H9 (cell line): ENCODE measurements at regions not wholly inside any gene's neighbourhood (a gene's known extent, or its start where the extent isn't known, plus 50 kb on each side); places are given as distances from the start of the nearest gene placed in this dataset.

Source experiments
- DNase-seq: peaks from one replicate; pipeline ENCODE4 v3.0.0-alpha.2; 2017
- H2AFZ ChIP-seq: one replicate; pipeline ENCODE4 v1.6.1; 2013; ENCODE audit warnings: mild to moderate bottlenecking, low read length, control low read depth, moderate library complexity
- H2AK5ac ChIP-seq: 2 replicates; pipeline ENCODE4 v1.6.1; 2013; ENCODE audit warnings: low read length, control low read depth, mixed read lengths; ENCODE audit not compliant: insufficient read length
- H2BK120ac ChIP-seq: one replicate; pipeline ENCODE4 v1.6.1; 2013; ENCODE audit warnings: low read depth, mild to moderate bottlenecking, low read length, control low read depth, inconsistent platforms; ENCODE audit not compliant: poor library complexity, severe bottlenecking
- H2BK12ac ChIP-seq: 2 replicates; pipeline ENCODE4 v1.6.1; 2013; ENCODE audit warnings: low read length, control low read depth, mixed read lengths, low read depth; ENCODE audit not compliant: insufficient read length
- H2BK15ac ChIP-seq: 2 replicates; pipeline ENCODE4 v1.6.1; 2013; ENCODE audit warnings: low read depth, low read length, control low read depth
- H2BK20ac ChIP-seq: one replicate; pipeline ENCODE4 v1.6.1; 2013; ENCODE audit warnings: low read depth, mild to moderate bottlenecking, low read length, control low read depth, inconsistent platforms; ENCODE audit not compliant: poor library complexity, severe bottlenecking
- H2BK5ac ChIP-seq: 2 replicates; pipeline ENCODE4 v1.6.1; 2013; ENCODE audit warnings: low read length, control low read depth, mixed read lengths; ENCODE audit not compliant: insufficient read length
- H3K14ac ChIP-seq: 2 replicates; pipeline ENCODE4 v1.6.1; 2013; ENCODE audit warnings: low read length, control low read depth; ENCODE audit not compliant: insufficient read depth
- H3K18ac ChIP-seq: 2 replicates; pipeline ENCODE4 v1.6.1; 2013; ENCODE audit warnings: low read depth, mild to moderate bottlenecking, mixed read lengths, low read length, control low read depth; ENCODE audit not compliant: insufficient read length
- H3K23ac ChIP-seq: 2 replicates; pipeline ENCODE4 v1.6.1; 2013; ENCODE audit warnings: low read length, control low read depth, mixed read lengths, low read depth; ENCODE audit not compliant: insufficient read length
- H3K23me2 ChIP-seq: 2 replicates; pipeline ENCODE4 v1.6.1; 2013; ENCODE audit warnings: low read depth, mild to moderate bottlenecking, mixed read lengths, low read length, control low read depth; ENCODE audit not compliant: insufficient read length, poor library complexity, severe bottlenecking
- H3K27ac ChIP-seq: 2 replicates; pipeline ENCODE4 v1.5.1; 2013; ENCODE audit warnings: low read length, control low read depth, mixed read lengths, low read depth; ENCODE audit not compliant: insufficient read length
- H3K27me3 ChIP-seq: 2 replicates; pipeline ENCODE4 v1.6.1; 2013; ENCODE audit warnings: low read length, control low read depth, inconsistent platforms; ENCODE audit not compliant: insufficient read depth
- H3K4ac ChIP-seq: 2 replicates; pipeline ENCODE4 v1.6.1; 2013; ENCODE audit warnings: low read depth, mild to moderate bottlenecking, control low read depth, inconsistent platforms, low read length, moderate library complexity
- H3K4me1 ChIP-seq: 2 replicates; pipeline ENCODE4 v1.6.1; 2013; ENCODE audit warnings: low read length, control low read depth, inconsistent platforms; ENCODE audit not compliant: insufficient read depth
- H3K4me2 ChIP-seq: 2 replicates; pipeline ENCODE4 v1.6.1; 2013; ENCODE audit warnings: low read length, control low read depth, mixed read lengths; ENCODE audit not compliant: insufficient read length, insufficient read depth
- H3K56ac ChIP-seq: 2 replicates; pipeline ENCODE4 v1.6.1; 2013; ENCODE audit warnings: low read depth, mild to moderate bottlenecking, mixed read lengths, low read length, control low read depth; ENCODE audit not compliant: insufficient read length
- H3K79me1 ChIP-seq: 2 replicates; pipeline ENCODE4 v1.6.1; 2013; ENCODE audit warnings: low read depth, mild to moderate bottlenecking, moderate library complexity, low read length, control low read depth, inconsistent platforms; ENCODE audit not compliant: insufficient read depth, poor library complexity, severe bottlenecking
- H3K79me2 ChIP-seq: 2 replicates; pipeline ENCODE4 v1.6.1; 2013; ENCODE audit warnings: low read length, control low read depth, inconsistent platforms; ENCODE audit not compliant: insufficient read depth
- H3K9ac ChIP-seq: 2 replicates; pipeline ENCODE4 v1.6.1; 2013; ENCODE audit warnings: low read length, control low read depth, mixed read lengths; ENCODE audit not compliant: insufficient read length; ENCODE audit errors: extremely low read depth
- H3K9me3 ChIP-seq: one replicate; pipeline ENCODE4 v1.6.1; 2013; ENCODE audit warnings: low read depth, low read length, inconsistent platforms; ENCODE audit not compliant: control insufficient read depth
- H3T11ph ChIP-seq: one replicate; pipeline ENCODE4 v1.6.1; 2013; ENCODE audit warnings: mild to moderate bottlenecking, low read length, control low read depth, inconsistent platforms
- H4K20me1 ChIP-seq: one replicate; pipeline ENCODE4 v1.6.1; 2013; ENCODE audit not compliant: control insufficient read depth, insufficient read length, insufficient read depth
- H4K5ac ChIP-seq: 2 replicates; pipeline ENCODE4 v1.6.1; 2013; ENCODE audit warnings: low read depth, mild to moderate bottlenecking, mixed read lengths, low read length, control low read depth; ENCODE audit not compliant: insufficient read length
- H4K8ac ChIP-seq: replicated peaks from 2 replicates; pipeline ENCODE4 v1.6.1; 2013; ENCODE audit warnings: low read length, control low read depth, mixed read lengths, low read depth; ENCODE audit not compliant: insufficient read length
- H4K91ac ChIP-seq: 2 replicates; pipeline ENCODE4 v1.6.1; 2013; ENCODE audit warnings: low read depth, mild to moderate bottlenecking, moderate library complexity, mixed read lengths, low read length, control low read depth; ENCODE audit not compliant: insufficient read length
- H3K27ac Mint-ChIP-seq, 3 experiments: 2 replicates in 2 of 3; 3 replicates in 1 of 3; pipeline ENCODE4 v1.8.0; 2020 to 2021; ENCODE audit warnings: mixed read lengths in 3 of 3, mild to moderate bottlenecking in 1 of 3, moderate library complexity in 1 of 3
- H3K27me3 Mint-ChIP-seq: 2 replicates; pipeline ENCODE4 v1.8.0; 2021; ENCODE audit warnings: low read depth, mild to moderate bottlenecking, moderate library complexity, mixed read lengths
- H3K36me3 Mint-ChIP-seq, 3 experiments: 2 replicates in 2 of 3; 3 replicates in 1 of 3; pipeline ENCODE4 v1.8.0; 2020 to 2021; ENCODE audit warnings: low read depth in 3 of 3, mixed read lengths in 3 of 3; ENCODE audit not compliant: insufficient read depth in 1 of 3
- H3K4me1 Mint-ChIP-seq, 2 experiments: 2 replicates each; pipeline ENCODE4 v1.8.0; 2020; ENCODE audit warnings: mixed read lengths in 2 of 2
- H3K4me3 Mint-ChIP-seq, 2 experiments: 2 replicates in 1 of 2; 3 replicates in 1 of 2; pipeline ENCODE4 v1.8.0; 2020 to 2021; ENCODE audit warnings: mild to moderate bottlenecking in 2 of 2, mixed read lengths in 2 of 2, moderate library complexity in 1 of 2
- H3K9me3 Mint-ChIP-seq, 2 experiments: 2 replicates in 1 of 2; 3 replicates in 1 of 2; pipeline ENCODE4 v1.8.0; 2020; ENCODE audit warnings: mild to moderate bottlenecking in 2 of 2, mixed read lengths in 2 of 2, moderate library complexity in 1 of 2
- WGBS: extraction: QIAGEN DNeasy Blood & Tissue Kit; methylation state at CpG from one replicate; pipeline ENCODE4 v1.1.7; 2013; ENCODE audit warnings: missing lambda C conversion rate, low lambda C conversion rate, mixed read lengths; ENCODE audit not compliant: insufficient read length; ENCODE audit errors: extremely low coverage; 5-methylcytosine and 5-hydroxymethylcytosine counted together
- TF ChIP-seq, protein P1 (sequence below): fragments of 200-600 bp; sonication (generic); conservative IDR thresholded peaks from 3 replicates; pipeline ENCODE4 v1.8.0; 2021; ENCODE audit warnings: antibody characterized with exemption, mild to moderate bottlenecking

DNA sequence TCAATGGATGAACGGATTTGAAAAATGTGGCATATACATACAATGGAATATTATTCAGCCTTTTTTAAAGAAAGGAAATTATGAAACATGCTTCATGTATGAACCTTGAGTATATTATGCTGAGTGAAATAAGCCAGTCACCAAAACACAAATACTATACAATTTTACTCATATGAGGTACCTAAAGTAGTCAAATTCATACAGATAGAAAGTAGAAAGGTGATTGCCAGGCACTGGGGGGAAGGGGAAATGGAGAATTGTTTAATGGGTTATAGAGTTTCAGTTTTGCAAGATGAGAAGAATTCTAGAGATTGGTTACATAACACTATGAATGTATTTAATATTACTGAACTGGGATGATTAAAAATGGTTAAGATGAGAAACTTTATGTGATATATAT is 171.4 kb downstream of the TMTC3 start:
- H3K79me2 ChIP-seq = no peaks in the 10 kb centered on the region
- no peak overlapping the region for H4K5ac ChIP-seq
- Mint-ChIP-seq H3K36me3 (no peaks in the 10 kb centered on the region), H3K27ac (no peak overlapping the region), H3K4me3 (no peak overlapping the region), H3K9me3 (no peaks in the 10 kb centered on the region), H3K4me1 (no peaks in the 10 kb centered on the region), H3K27me3 (no peaks in the 10 kb centered on the region)
- no peaks in the 10 kb centered on the region for H3K27me3 ChIP-seq
- H3K23me2 ChIP-seq = no peaks in the 10 kb centered on the region
- no peak overlapping the region for H3T11ph ChIP-seq
- H4K8ac ChIP-seq = no peak overlapping the region
- no peak overlapping the region for H2BK20ac ChIP-seq
- H3K23ac ChIP-seq = no peak overlapping the region
- no peaks in the 10 kb centered on the region for H3K9me3 ChIP-seq
- H3K27ac ChIP-seq = no peak overlapping the region
- H2BK15ac ChIP-seq = no peak overlapping the region
- TF ChIP-seq, protein P1, sequence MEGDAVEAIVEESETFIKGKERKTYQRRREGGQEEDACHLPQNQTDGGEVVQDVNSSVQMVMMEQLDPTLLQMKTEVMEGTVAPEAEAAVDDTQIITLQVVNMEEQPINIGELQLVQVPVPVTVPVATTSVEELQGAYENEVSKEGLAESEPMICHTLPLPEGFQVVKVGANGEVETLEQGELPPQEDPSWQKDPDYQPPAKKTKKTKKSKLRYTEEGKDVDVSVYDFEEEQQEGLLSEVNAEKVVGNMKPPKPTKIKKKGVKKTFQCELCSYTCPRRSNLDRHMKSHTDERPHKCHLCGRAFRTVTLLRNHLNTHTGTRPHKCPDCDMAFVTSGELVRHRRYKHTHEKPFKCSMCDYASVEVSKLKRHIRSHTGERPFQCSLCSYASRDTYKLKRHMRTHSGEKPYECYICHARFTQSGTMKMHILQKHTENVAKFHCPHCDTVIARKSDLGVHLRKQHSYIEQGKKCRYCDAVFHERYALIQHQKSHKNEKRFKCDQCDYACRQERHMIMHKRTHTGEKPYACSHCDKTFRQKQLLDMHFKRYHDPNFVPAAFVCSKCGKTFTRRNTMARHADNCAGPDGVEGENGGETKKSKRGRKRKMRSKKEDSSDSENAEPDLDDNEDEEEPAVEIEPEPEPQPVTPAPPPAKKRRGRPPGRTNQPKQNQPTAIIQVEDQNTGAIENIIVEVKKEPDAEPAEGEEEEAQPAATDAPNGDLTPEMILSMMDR = no peak
- no peak overlapping the region for H3K56ac ChIP-seq
- no CpG with 5 or more reads among the region's 1 CpG for WGBS
- no peak overlapping the region for H3K18ac ChIP-seq
- H2BK12ac ChIP-seq = no peak overlapping the region
- no peak overlapping the region for H4K91ac ChIP-seq
- H3K79me1 ChIP-seq = no peaks in the 10 kb centered on the region
- no peak overlapping the region for H3K4me2 ChIP-seq
- no peak overlapping the region for H2BK5ac ChIP-seq
- no peaks in the 10 kb centered on the region for H3K4me1 ChIP-seq
- H3K4ac ChIP-seq = no peak overlapping the region
- no peaks in the 10 kb centered on the region for H4K20me1 ChIP-seq
- no peak overlapping the region for H3K14ac ChIP-seq
- no peak overlapping the region for H2AK5ac ChIP-seq
- H2BK120ac ChIP-seq = no peak overlapping the region
- no peak overlapping the region for H2AFZ ChIP-seq
- no peak overlapping the region for H3K9ac ChIP-seq
- DNase-seq = no peak
